ENCODE measurements at regions not wholly inside any gene's neighbourhood (a gene's known extent, or its start where the extent isn't known, plus 50 kb on each side); places are given as distances from the start of the nearest gene placed in this dataset.
A peak's percentile ranks its signal among the peaks of the same experiment; 100 is the strongest.

DNA sequence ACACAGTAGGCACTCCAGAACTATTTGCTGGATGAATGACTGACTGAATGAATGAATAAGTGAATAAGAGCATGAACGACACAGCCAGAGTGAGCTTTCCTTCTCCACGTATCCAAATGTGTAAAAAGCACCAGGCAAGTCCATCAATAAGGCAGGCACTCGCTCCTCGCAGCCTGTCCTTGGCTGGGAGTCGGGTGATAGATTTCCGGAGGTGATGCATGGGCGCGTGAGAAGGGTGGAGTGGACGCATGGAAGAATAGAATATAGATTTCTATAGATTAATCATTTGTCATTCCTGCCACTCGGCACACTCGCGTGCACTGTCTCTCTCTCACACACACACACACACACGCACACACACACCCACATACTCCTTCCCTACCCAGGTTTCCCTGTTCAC is 164.3 kb upstream of the ZC3H12A start:
- no peaks in the 10 kb centered on the region for H3K9me3 ChIP-seq (ENCODE audit: insufficient read depth, low read length)
- no peak overlapping the region for H3K9ac ChIP-seq (ENCODE audit: insufficient read length, low read depth)
- DNase-seq (ENCODE audit: low read depth, low spot score): no peak
- no peaks in the 10 kb centered on the region for H3K27me3 ChIP-seq (ENCODE audit: insufficient read depth, insufficient read length)
- TF ChIP-seq YY1 (IDR thresholded peaks at IDR 0.05; ENCODE audit: insufficient read depth, insufficient read length): no peak
- H3K36me3 ChIP-seq (ENCODE audit: insufficient read depth, insufficient read length, low read length): no peaks in the 10 kb centered on the region
- no peak overlapping the region for H3K4me3 ChIP-seq (ENCODE audit: insufficient read length, low read depth)
- H3K4me1 ChIP-seq (ENCODE audit: insufficient read depth, insufficient read length): peaks cover 17% of the 10 kb centered on the region

- Histone ChIP-seq H3K4me1 (ENCODE audit: insufficient read depth, insufficient read length) (peaks cover 13% of the 10 kb centered on the region), H3K27me3 (ENCODE audit: insufficient read depth, insufficient read length) (no peaks in the 10 kb centered on the region), H3K9me3 (ENCODE audit: insufficient read depth, low read length) (no peaks in the 10 kb centered on the region; the same call in 1 of the 2 replicates), H3K4me3 (ENCODE audit: insufficient read length, low read depth) (no peak overlapping the region), H3K36me3 (ENCODE audit: insufficient read depth, insufficient read length, low read length) (no peaks in the 10 kb centered on the region), H3K9ac (ENCODE audit: insufficient read length, low read depth) (peak overlapping the region; percentile 34)
- DNase-seq (ENCODE audit: low read depth, low spot score): peak; percentile 82
- TF ChIP-seq SUZ12 (IDR thresholded peaks at IDR 0.05; ENCODE audit: extremely low read depth, insufficient read depth, insufficient read length) (no peak), ZNF274 (IDR thresholded peaks at IDR 0.05; ENCODE audit: low read depth, low read length) (no peak), YY1 (IDR thresholded peaks at IDR 0.05; ENCODE audit: insufficient read depth, insufficient read length) (no peak)
Observed at GRCh38 chr1:37315371-37315846, 159.0 kb upstream of the ZC3H12A start.

DNA sequence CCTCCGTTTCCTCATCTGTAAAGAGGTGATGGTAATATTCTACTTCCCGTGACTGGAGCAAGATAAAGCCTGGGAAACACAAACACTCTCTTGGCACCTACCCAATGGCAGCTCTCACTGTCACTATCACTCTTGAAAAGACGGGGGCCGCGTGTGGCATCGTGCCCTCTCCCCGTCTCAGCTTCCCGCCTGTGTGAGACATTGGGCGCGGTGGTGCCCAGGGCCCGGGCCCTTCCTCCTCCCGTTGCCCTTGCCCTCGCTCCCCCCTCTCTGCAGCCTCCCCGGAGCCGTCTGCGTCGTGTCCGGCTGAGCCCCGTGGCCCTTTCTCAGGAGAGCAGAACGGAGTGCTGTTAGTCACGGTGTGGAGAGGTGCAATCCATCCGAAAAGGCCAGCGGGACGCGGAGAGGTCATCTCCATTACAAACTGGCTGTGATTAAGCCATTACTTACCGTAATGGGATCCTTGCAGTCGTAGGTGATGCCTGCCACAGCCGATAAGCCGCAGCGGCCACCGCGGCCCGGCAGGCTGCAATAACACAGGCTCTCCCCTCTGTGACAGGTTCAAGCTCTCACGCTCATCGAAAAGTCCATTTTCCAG is 156.4 kb upstream of the ZC3H12A start:
- Histone ChIP-seq H3K4me1 (ENCODE audit: insufficient read depth, insufficient read length) (peaks cover 13% of the 10 kb centered on the region), H3K27me3 (ENCODE audit: insufficient read depth, insufficient read length) (no peaks in the 10 kb centered on the region), H3K9me3 (ENCODE audit: insufficient read depth, low read length) (no peaks in the 10 kb centered on the region; the same call in 1 of the 2 replicates), H3K36me3 (ENCODE audit: insufficient read depth, insufficient read length, low read length) (no peaks in the 10 kb centered on the region), H3K4me3 (ENCODE audit: insufficient read length, low read depth) (no peak overlapping the region), H3K9ac (ENCODE audit: insufficient read length, low read depth) (no peak overlapping the region)
- TF ChIP-seq ZNF274 (IDR thresholded peaks at IDR 0.05; ENCODE audit: low read depth, low read length) (no peak), SUZ12 (IDR thresholded peaks at IDR 0.05; ENCODE audit: extremely low read depth, insufficient read depth, insufficient read length) (no peak), YY1 (IDR thresholded peaks at IDR 0.05; ENCODE audit: insufficient read depth, insufficient read length) (no peak)
- no peak for DNase-seq (ENCODE audit: low read depth, low spot score)

DNA sequence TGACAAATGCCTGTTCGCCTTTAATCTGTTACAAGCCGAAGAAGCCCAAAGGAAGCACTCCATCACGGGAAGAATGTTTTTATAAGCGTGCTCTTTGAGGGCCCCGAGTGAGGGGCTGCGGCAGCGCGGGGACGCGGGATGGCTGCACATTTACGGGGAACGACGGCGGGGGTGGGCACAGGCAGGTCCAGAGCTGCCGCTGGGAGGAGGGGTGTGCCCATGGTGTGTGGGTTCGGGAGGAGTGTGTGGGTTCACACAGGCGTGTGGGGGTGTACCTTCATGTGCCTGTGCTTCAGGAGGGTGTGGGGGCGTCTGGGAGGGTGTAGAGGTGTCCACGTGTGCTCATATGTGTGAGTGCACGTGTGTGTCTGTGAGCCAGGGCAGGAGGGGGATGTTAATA is 155.9 kb upstream of the ZC3H12A start:
- Histone ChIP-seq H3K4me1 (ENCODE audit: insufficient read depth, insufficient read length) (peaks cover 13% of the 10 kb centered on the region), H3K27me3 (ENCODE audit: insufficient read depth, insufficient read length) (no peaks in the 10 kb centered on the region), H3K9ac (ENCODE audit: insufficient read length, low read depth) (no peak overlapping the region), H3K9me3 (ENCODE audit: insufficient read depth, low read length) (peaks cover 3% of the 10 kb centered on the region; the same call in 1 of the 2 replicates), H3K36me3 (ENCODE audit: insufficient read depth, insufficient read length, low read length) (no peaks in the 10 kb centered on the region), H3K4me3 (ENCODE audit: insufficient read length, low read depth) (no peak overlapping the region)
- TF ChIP-seq YY1 (IDR thresholded peaks at IDR 0.05; ENCODE audit: insufficient read depth, insufficient read length) (no peak), ZNF274 (IDR thresholded peaks at IDR 0.05; ENCODE audit: low read depth, low read length) (no peak), SUZ12 (IDR thresholded peaks at IDR 0.05; ENCODE audit: extremely low read depth, insufficient read depth, insufficient read length) (no peak)
- no peak for DNase-seq (ENCODE audit: low read depth, low spot score)

DNA sequence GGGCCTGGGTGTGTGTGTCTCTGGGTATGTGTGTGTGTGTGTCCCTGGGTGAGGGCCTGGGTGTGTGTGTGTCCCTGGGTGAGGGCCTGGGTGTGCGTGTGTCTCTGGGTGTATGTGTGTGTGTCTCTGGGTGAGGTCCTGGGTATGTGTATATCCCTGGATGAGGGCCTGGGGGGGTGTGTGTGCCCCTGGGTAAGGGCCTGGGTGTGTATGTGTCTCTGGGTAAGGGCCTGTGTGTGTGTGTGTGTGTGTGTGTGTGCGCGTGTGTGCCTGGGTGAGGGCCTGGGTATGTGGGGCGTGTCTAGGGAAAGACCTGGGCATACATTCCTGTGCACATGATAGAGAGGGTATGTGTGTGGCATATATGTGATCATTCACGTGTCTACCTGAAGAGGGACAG is 155.1 kb upstream of the ZC3H12A start:
- no peak overlapping the region for H3K4me3 ChIP-seq (ENCODE audit: insufficient read length, low read depth)
- TF ChIP-seq YY1 (IDR thresholded peaks at IDR 0.05; ENCODE audit: insufficient read depth, insufficient read length) (no peak), ZNF274 (IDR thresholded peaks at IDR 0.05; ENCODE audit: low read depth, low read length) (no peak)
- peaks cover 10% of the 10 kb centered on the region; the same call in 1 of the 2 replicates for H3K9me3 ChIP-seq (ENCODE audit: insufficient read depth, low read length)
- H3K4me1 ChIP-seq (ENCODE audit: insufficient read depth, insufficient read length): peaks cover 13% of the 10 kb centered on the region
- H3K9ac ChIP-seq (ENCODE audit: insufficient read length, low read depth): no peak overlapping the region
- no peak for DNase-seq (ENCODE audit: low read depth, low spot score)
- H3K36me3 ChIP-seq (ENCODE audit: insufficient read depth, insufficient read length, low read length): no peaks in the 10 kb centered on the region
- H3K27me3 ChIP-seq (ENCODE audit: insufficient read depth, insufficient read length): no peaks in the 10 kb centered on the region

DNA sequence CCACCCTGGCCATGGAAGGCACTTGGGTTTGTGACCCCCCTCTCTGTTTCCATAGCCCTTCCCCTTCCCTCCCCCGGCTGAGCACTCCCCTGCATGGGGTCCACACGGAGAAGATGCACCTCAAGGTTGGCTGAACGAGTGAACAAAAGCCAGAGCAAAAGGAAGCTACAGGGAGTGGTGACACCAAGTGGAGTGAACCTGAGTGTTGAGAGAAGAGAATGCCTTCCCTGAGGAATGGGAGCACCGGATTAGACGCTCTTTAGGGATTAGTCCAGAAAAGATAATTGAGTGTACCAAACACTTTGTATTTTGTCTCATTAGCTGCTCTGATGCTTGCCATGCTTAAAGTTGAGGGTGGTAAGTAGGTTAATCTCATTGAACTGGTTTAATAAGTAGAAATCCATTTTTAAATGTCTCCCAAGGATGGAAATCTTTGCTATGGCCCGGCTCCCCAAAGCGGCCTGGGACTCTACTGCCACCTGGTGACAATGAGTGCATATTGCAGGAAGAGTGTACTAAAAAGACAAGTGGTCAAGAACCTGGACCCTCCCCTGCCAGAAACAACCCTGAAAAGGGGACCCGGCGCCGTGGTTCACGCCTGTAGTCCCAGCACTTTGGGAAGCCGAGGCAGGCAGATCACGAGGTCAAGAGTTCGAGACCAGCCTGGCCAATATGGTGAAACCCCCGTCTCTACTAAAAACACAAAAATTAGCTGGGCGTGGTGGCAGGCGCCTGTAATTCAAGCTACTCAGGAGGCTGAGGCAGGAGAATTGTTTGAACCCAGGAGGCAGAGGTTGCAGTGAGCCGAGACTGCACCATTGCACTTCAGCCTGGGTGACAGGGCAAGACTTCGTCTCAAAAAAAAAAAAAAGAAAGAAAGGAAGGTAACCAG is 150.6 kb upstream of the ZC3H12A start:
- H3K9me3 ChIP-seq (ENCODE audit: insufficient read depth, low read length): peaks cover 18% of the 10 kb centered on the region; the same call in 1 of the 2 replicates
- peaks cover 3% of the 10 kb centered on the region for H3K4me1 ChIP-seq (ENCODE audit: insufficient read depth, insufficient read length)
- H3K9ac ChIP-seq (ENCODE audit: insufficient read length, low read depth): no peak overlapping the region
- H3K4me3 ChIP-seq (ENCODE audit: insufficient read length, low read depth): no peak overlapping the region
- peak; percentile 77 for DNase-seq (ENCODE audit: low read depth, low spot score)
- no peak for TF ChIP-seq YY1 (IDR thresholded peaks at IDR 0.05; ENCODE audit: insufficient read depth, insufficient read length)
- no peak for TF ChIP-seq ZNF274 (IDR thresholded peaks at IDR 0.05; ENCODE audit: low read depth, low read length)
- H3K36me3 ChIP-seq (ENCODE audit: insufficient read depth, insufficient read length, low read length): no peaks in the 10 kb centered on the region
- no peaks in the 10 kb centered on the region for H3K27me3 ChIP-seq (ENCODE audit: insufficient read depth, insufficient read length)

GRCh38 chr1:37325010-37325409 is 149.4 kb upstream of the ZC3H12A start:
- Histone ChIP-seq H3K9me3 (ENCODE audit: insufficient read depth, low read length) (peaks cover 18% of the 10 kb centered on the region; the same call in 1 of the 2 replicates), H3K27me3 (ENCODE audit: insufficient read depth, insufficient read length) (no peaks in the 10 kb centered on the region), H3K4me3 (ENCODE audit: insufficient read length, low read depth) (no peak overlapping the region), H3K4me1 (ENCODE audit: insufficient read depth, insufficient read length) (no peaks in the 10 kb centered on the region), H3K9ac (ENCODE audit: insufficient read length, low read depth) (no peak overlapping the region), H3K36me3 (ENCODE audit: insufficient read depth, insufficient read length, low read length) (no peaks in the 10 kb centered on the region)
- TF ChIP-seq ZNF274 (IDR thresholded peaks at IDR 0.05; ENCODE audit: low read depth, low read length): no peak
- no peak for TF ChIP-seq YY1 (IDR thresholded peaks at IDR 0.05; ENCODE audit: insufficient read depth, insufficient read length)
- TF ChIP-seq SUZ12 (IDR thresholded peaks at IDR 0.05; ENCODE audit: extremely low read depth, insufficient read depth, insufficient read length): no peak
- no peak for DNase-seq (ENCODE audit: low read depth, low spot score)
